Ishikawa (cell line): ENCODE measurements at regions not wholly inside any gene's neighbourhood (a gene's known extent, or its start where the extent isn't known, plus 50 kb on each side); places are given as distances from the start of the nearest gene placed in this dataset.

ENCODE experiments used
- CEBPB ChIP-seq: IDR thresholded peaks from 2 replicates; pipeline ENCODE4 v1.6.1; 2012
- EGR1 ChIP-seq: IDR thresholded peaks from 2 replicates; pipeline ENCODE4 v1.6.1; 2012
- EP300 ChIP-seq: IDR thresholded peaks from 2 replicates; pipeline ENCODE4 v1.6.1; 2012; ENCODE audit warnings: borderline replicate concordance
- FOXM1 ChIP-seq: IDR thresholded peaks from 2 replicates; pipeline ENCODE4 v1.6.1; 2012; ENCODE audit warnings: low read depth, borderline replicate concordance
- MAX ChIP-seq: IDR thresholded peaks from 2 replicates; pipeline ENCODE4 v1.6.1; 2012
- NFIC ChIP-seq: IDR thresholded peaks from 2 replicates; pipeline ENCODE4 v1.6.1; 2012
- RAD21 ChIP-seq: IDR thresholded peaks from 2 replicates; pipeline ENCODE4 v1.6.1; 2012; ENCODE audit warnings: low read depth
- REST ChIP-seq: IDR thresholded peaks from 2 replicates; pipeline ENCODE4 v1.6.1; 2012; ENCODE audit warnings: low read depth, mild to moderate bottlenecking
- TAF1 ChIP-seq: IDR thresholded peaks from 2 replicates; pipeline ENCODE4 v1.6.1; 2012; ENCODE audit warnings: low read depth, mild to moderate bottlenecking
- TCF12 ChIP-seq: IDR thresholded peaks from 2 replicates; pipeline ENCODE4 v1.6.1; 2012; ENCODE audit warnings: low read depth
- TEAD4 ChIP-seq: IDR thresholded peaks from 2 replicates; pipeline ENCODE4 v1.6.1; 2012
- USF1 ChIP-seq: IDR thresholded peaks from 2 replicates; pipeline ENCODE4 v1.6.1; 2012
- YY1 ChIP-seq: IDR thresholded peaks from 2 replicates; pipeline ENCODE4 v1.6.1; 2012; ENCODE audit warnings: low read depth
- ZBTB7A ChIP-seq: IDR thresholded peaks from 2 replicates; pipeline ENCODE4 v1.6.1; 2012; ENCODE audit warnings: low read depth

GRCh38 chr18:77973745-77974144 is 724.1 kb downstream of the GALR1 start:
- no peak for TF ChIP-seq RAD21
- TF ChIP-seq CEBPB = no peak
- no peak for TF ChIP-seq REST
- TF ChIP-seq TCF12 = no peak
- no peak for TF ChIP-seq YY1
- no peak for TF ChIP-seq FOXM1
- no peak for TF ChIP-seq EGR1
- no peak for TF ChIP-seq MAX
- TF ChIP-seq TEAD4 = no peak
- no peak for TF ChIP-seq EP300
- no peak for TF ChIP-seq TAF1
- no peak for TF ChIP-seq USF1
- no peak for TF ChIP-seq NFIC
- TF ChIP-seq ZBTB7A = no peak
